GM21381 (cell line): ENCODE measurements at regions not wholly inside any gene's neighbourhood (a gene's known extent, or its start where the extent isn't known, plus 50 kb on each side); places are given as distances from the start of the nearest gene placed in this dataset.

ENCODE experiments used
- ATAC-seq: cut with Tn5 transposase; IDR thresholded peaks from one replicate; pipeline ENCODE4 v1.9.1; 2021; ENCODE audit warnings: mild to moderate bottlenecking, moderate library complexity; ENCODE audit not compliant: unreplicated experiment

DNA sequence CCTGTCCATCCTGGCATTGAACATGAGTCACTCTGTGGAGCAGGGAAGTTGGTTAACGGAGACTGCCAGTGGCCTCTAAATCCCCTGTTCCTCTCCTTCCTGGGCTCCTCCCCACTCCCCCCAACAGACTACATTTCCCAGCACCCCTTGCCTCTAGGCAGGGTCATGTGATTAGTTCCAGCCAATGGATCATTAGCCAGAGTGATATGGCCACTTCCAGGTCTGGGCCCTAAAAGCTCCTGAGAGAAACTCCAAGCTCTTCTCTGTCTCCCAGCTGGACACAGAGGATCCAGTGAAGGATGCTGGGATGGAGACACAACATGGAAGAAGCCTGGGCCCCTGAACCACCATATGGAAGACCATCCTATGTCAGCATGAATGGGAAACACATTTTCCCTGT lies 54.4 kb upstream of the RFLNA start:
- ATAC-seq: no peak

DNA sequence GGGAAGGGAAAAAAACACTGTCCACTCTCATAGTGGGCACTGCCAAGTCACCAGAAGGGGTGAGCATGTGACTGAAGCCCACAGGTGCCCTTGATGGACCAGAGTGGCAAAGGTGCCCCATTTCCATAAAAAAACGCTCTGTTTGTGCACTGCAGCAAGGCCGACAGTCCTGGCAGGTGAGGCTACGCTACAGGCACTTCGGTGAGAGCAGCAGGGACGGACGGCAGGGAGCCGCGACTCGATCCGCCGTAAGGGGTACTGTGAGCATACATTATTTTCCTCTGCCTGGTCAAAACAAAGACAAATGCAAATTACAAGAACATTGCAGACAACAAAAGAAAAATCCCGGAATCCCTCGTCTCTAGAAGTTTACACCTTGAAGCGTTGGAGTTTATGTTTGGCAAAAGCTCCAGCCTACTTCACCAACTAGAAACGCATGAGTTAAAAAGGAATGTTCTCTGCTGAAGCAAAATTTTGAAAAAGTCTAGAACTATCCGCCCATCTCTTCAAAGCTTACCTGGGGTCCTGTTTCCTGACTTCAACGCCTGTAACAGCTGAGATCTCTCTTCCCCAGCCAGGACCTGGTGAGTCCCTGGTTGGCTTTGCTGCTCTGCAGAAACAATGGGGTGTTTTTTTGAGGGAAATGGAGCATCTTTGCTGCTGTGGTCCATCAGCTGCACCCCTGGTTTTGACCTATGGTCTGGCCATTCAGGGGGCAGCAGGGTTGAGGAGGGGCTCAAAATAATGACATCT lies 52.9 kb upstream of the RFLNA start:
- ATAC-seq: no peak

DNA sequence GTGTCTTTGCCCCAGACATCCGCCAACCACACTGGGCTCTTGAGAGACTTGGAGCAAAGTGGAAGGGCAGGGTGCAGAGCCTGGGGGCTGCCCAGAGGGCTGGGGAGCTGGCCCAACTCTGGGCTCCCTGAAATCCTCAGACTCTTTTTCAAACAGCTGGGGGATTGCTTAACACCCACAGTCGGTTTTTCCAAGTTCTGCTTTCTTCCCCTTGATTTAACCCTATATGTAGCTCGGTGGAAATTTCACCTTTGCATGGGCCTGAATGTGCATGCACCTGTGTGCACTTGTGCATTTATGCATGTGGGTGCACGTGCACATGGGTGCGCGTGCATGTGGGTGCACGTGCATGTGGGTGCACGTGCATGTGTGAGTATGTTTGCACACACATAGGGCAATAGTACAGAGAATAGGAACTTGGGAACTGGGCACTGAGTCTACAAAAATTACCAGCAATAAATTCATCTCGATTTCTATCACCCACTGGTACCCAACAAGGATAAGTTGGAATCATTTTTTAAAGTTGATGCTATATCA lies 52.3 kb upstream of the RFLNA start:
- ATAC-seq: no peak

DNA sequence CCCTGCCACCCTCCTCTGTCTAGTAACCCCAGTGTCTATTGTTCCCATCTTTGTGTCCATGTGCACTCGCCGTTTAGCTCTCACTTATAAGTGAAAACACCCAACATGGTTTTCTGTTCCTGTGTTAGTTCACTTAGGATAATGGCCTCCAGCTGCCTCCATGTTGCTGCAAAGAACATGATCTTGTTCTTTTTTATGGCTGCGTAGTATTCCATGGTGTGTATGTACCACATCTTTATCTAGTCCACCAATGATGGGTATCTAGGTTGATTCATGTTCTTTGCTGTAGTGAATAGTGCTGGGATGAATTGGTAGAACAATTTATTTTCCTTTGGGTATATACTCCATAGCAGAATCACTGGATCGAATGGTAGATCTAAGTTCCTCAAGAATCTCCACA lies 51.0 kb upstream of the RFLNA start:
- no peak for ATAC-seq
